Endothelial cell of umbilical vein (primary cell): ENCODE measurements at regions not wholly inside any gene's neighbourhood (a gene's known extent, or its start where the extent isn't known, plus 50 kb on each side); places are given as distances from the start of the nearest gene placed in this dataset.

ENCODE experiments used
- BruUV-seq: library from RNA; stranded (reverse); fragments of 400-500 nt; replicated peaks from 2 replicates; lab custom pipeline; 2021; lab: Mats Ljungman, UMichigan
- CTCF ChIA-PET: fragments of 300-600, 350-600 bp; sonication (Branson Sonifier 250); formaldehyde crosslinking; loops from one replicate; lab custom pipeline; 2021; ENCODE audit warnings: antibody characterized with exemption, inconsistent platforms; lab: Charles Lee
- POLR2A ChIA-PET: fragments of 300-600, 350-600 bp; sonication (Branson Sonifier 250); formaldehyde crosslinking; loops from one replicate; lab custom pipeline; 2021; ENCODE audit warnings: antibody characterized with exemption, inconsistent platforms; lab: Charles Lee
- DNase-seq: peaks from one replicate; pipeline ENCODE4 v3.0.0-alpha.2; 2011; ENCODE audit warnings: low read depth, low spot score
- FAIRE-seq: peaks from 2 replicates; lab custom pipeline; 2011; peaks lifted over from hg19 to GRCh38; lab: Jason Lieb, UNC
- H2AFZ ChIP-seq: 2 replicates; pipeline ENCODE4 v1.6.0; 2012; ENCODE audit warnings: low read depth, low read length, control low read depth, inconsistent platforms
- H3K27ac ChIP-seq: 2 replicates; pipeline ENCODE4 v1.5.1; 2011; ENCODE audit warnings: low read depth, mild to moderate bottlenecking, control low read depth, low read length, moderate library complexity; ENCODE audit not compliant: insufficient read depth
- H3K27me3 ChIP-seq, 2 experiments: 2 replicates each; pipeline versions ENCODE4 v1.6.0 to v1.6.1; 2011; ENCODE audit warnings: low read length in 2 of 2, mixed read lengths in 1 of 2; ENCODE audit not compliant: control insufficient read depth in 2 of 2, insufficient read depth in 2 of 2
- H3K36me3 ChIP-seq, 2 experiments: 2 replicates in 1 of 2; 3 replicates in 1 of 2; pipeline ENCODE4 v1.5.1; 2011; ENCODE audit warnings: low read length in 2 of 2, mild to moderate bottlenecking in 1 of 2, moderate library complexity in 1 of 2; ENCODE audit not compliant: control insufficient read depth in 2 of 2, insufficient read depth in 2 of 2; ENCODE audit errors: extremely low read depth in 1 of 2
- H3K4me1 ChIP-seq: 3 replicates; pipeline ENCODE4 v1.5.1; 2011; ENCODE audit warnings: mild to moderate bottlenecking, low read length; ENCODE audit not compliant: control insufficient read depth, insufficient read depth; ENCODE audit errors: extremely low read depth
- H3K4me2 ChIP-seq: 2 replicates; pipeline ENCODE4 v1.6.1; 2011; ENCODE audit warnings: low read length, control low read depth, mixed read lengths; ENCODE audit not compliant: insufficient read depth
- H3K4me3 ChIP-seq, 3 experiments: fragments of 200-600 bp in 1 of 3; sonication (generic), shearing (Covaris generic) in 1 of 3; replicated peaks in 1 of 3; 2 replicates each; pipeline ENCODE4 v1.5.1; 2011 to 2016; ENCODE audit warnings: control low read depth in 3 of 3, low read length in 3 of 3, mild to moderate bottlenecking in 2 of 3, inconsistent platforms in 1 of 3, low read depth in 1 of 3, moderate library complexity in 1 of 3; ENCODE audit not compliant: insufficient read depth in 1 of 3
- H3K79me2 ChIP-seq: 2 replicates; pipeline ENCODE4 v1.6.0; 2012; ENCODE audit warnings: low read length, inconsistent platforms; ENCODE audit not compliant: control insufficient read depth, insufficient read depth
- H3K9ac ChIP-seq: replicated peaks from 2 replicates; pipeline ENCODE3; 2011; ENCODE audit warnings: low read length, control low read depth; ENCODE audit not compliant: insufficient read depth; ENCODE audit errors: extremely low read depth
- H3K9me1 ChIP-seq: replicated peaks from 3 replicates; pipeline ENCODE4 v1.6.0; 2011; ENCODE audit warnings: mild to moderate bottlenecking, low read length; ENCODE audit not compliant: control insufficient read depth, insufficient read depth; ENCODE audit errors: extremely low read depth
- H3K9me3 ChIP-seq: replicated peaks from 2 replicates; pipeline ENCODE4 v1.5.1; 2012; ENCODE audit warnings: low read length, inconsistent platforms; ENCODE audit not compliant: control insufficient read depth, insufficient read depth
- H4K20me1 ChIP-seq: replicated peaks from 2 replicates; pipeline ENCODE3; 2011; ENCODE audit warnings: mild to moderate bottlenecking, low read length; ENCODE audit not compliant: control insufficient read depth, insufficient read depth; ENCODE audit errors: extremely low read depth
- CTCF ChIP-seq, 2 donors: IDR thresholded peaks; 1 replicate in 1 of 2; 2 replicates in 1 of 2; pipeline ENCODE4 v1.5.1; 2011; ENCODE audit warnings: low read length in 2 of 2, mild to moderate bottlenecking in 2 of 2, moderate library complexity in 2 of 2, control low read depth in 1 of 2, inconsistent platforms in 1 of 2, low read depth in 1 of 2; ENCODE audit not compliant: insufficient read depth in 1 of 2; ENCODE audit errors: extremely low read depth in 1 of 2
- EZH2 ChIP-seq: IDR thresholded peaks from 2 replicates; pipeline ENCODE4 v1.6.1; 2012; ENCODE audit warnings: borderline replicate concordance, low read depth, mild to moderate bottlenecking, moderate library complexity, low read length, inconsistent platforms; ENCODE audit not compliant: severe bottlenecking
- FOS ChIP-seq: IDR thresholded peaks from 2 replicates; pipeline ENCODE4 v1.6.1; 2011; ENCODE audit warnings: mild to moderate bottlenecking, low read length, moderate library complexity, borderline replicate concordance; ENCODE audit not compliant: insufficient read depth
- GATA2 ChIP-seq: IDR thresholded peaks from 2 replicates; pipeline ENCODE4 v1.7.0; 2011; ENCODE audit warnings: low read depth, mild to moderate bottlenecking, moderate library complexity, mixed read lengths, low read length; ENCODE audit not compliant: insufficient read length, insufficient read depth
- JUN ChIP-seq: IDR thresholded peaks from 2 replicates; pipeline ENCODE4 v1.6.1; 2011; ENCODE audit warnings: borderline replicate concordance, low read depth; ENCODE audit not compliant: insufficient read length, insufficient read depth
- MYC ChIP-seq: IDR thresholded peaks from one replicate; pipeline ENCODE4 v1.6.1; 2011; ENCODE audit warnings: mild to moderate bottlenecking, low read depth, low read length
- POLR2A ChIP-seq: IDR thresholded peaks from 2 replicates; pipeline ENCODE4 v1.6.1; 2012; ENCODE audit warnings: low read depth, mild to moderate bottlenecking, control low read depth, low read length
- POLR2AphosphoS5 ChIP-seq: IDR thresholded peaks from 2 replicates; pipeline ENCODE4 v1.6.1; 2012; ENCODE audit warnings: low read depth, mild to moderate bottlenecking, control low read depth, low read length, moderate library complexity; ENCODE audit not compliant: insufficient read depth
- dilution Hi-C: fragments of 300-500 bp; cut with MboI; formaldehyde crosslinking; loops from one replicate; pipeline ENCODE4 v1.15.0; 2019; ENCODE audit warnings: low sequenced_read_pairs; ENCODE audit not compliant: extremely low pct_ligation_motif_present
- intact Hi-C: fragments of 100-400 bp; cut with micrococcal nuclease; formaldehyde crosslinking; loops from one replicate; pipeline ENCODE4 v1.10.0; 2022
- TF ChIP-seq, protein P1 (sequence below): IDR thresholded peaks from 2 replicates; pipeline ENCODE4 v1.6.1; 2011; ENCODE audit not compliant: insufficient read depth, insufficient read length

DNA sequence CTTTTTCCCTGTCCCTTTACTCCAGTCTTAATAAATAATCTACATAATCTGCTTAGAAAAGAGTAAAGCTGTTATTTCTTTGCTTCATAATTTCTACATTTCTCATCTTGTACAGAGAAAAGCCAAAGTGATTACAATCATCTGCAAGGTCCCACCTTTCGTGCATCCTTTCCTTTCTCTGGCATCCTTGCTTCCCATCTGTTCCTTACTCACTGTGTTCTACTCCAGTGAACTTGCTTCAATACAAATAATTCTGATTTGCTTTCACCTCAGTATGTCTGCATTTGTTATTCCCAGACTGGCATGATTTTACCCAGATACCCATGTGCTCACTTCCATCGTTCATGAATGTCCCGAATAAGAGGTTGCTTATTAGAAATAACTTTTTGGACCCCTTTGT, 99.4 kb upstream of the DSEL start:
- H2AFZ ChIP-seq: no peak overlapping the region
- no peaks in the 10 kb centered on the region for H3K4me1 ChIP-seq
- H4K20me1 ChIP-seq: no peaks in the 10 kb centered on the region
- H3K27me3 ChIP-seq: no peaks in the 10 kb centered on the region
- no peaks in the 10 kb centered on the region for H3K79me2 ChIP-seq
- H3K4me2 ChIP-seq: no peak overlapping the region
- FAIRE-seq: no peak
- no peaks in the 10 kb centered on the region for H3K36me3 ChIP-seq
- TF ChIP-seq POLR2A (no peak), JUN (no peak), FOS (no peak), POLR2AphosphoS5 (no peak), CTCF (IDR thresholded peaks at IDR 0.05; ENCODE audit: extremely low read depth in 1 of 2, insufficient read depth in 1 of 2, low read depth in 1 of 2, low read length in 2 of 2) (no peak), EZH2 (no peak), MYC (no peak), GATA2 (no peak)
- TF ChIP-seq, protein P1, sequence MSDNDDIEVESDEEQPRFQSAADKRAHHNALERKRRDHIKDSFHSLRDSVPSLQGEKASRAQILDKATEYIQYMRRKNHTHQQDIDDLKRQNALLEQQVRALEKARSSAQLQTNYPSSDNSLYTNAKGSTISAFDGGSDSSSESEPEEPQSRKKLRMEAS: no peak
- ChIA-PET CTCF (no interaction called here), POLR2A (no interaction called here)
- no peak overlapping the region for H3K27ac ChIP-seq
- no peaks in the 10 kb centered on the region for H3K9me3 ChIP-seq
- dilution Hi-C loops (no loop called here), intact Hi-C loops (no loop called here)
- H3K9ac ChIP-seq: no peak overlapping the region
- no peak for DNase-seq
- BruUV-seq: no TSS peak
- no peaks in the 10 kb centered on the region for H3K9me1 ChIP-seq
- H3K4me3 ChIP-seq: no peak overlapping the region
